ENCODE measurements at regions not wholly inside any gene's neighbourhood (a gene's known extent, or its start where the extent isn't known, plus 50 kb on each side); places are given as distances from the start of the nearest gene placed in this dataset.

DNA sequence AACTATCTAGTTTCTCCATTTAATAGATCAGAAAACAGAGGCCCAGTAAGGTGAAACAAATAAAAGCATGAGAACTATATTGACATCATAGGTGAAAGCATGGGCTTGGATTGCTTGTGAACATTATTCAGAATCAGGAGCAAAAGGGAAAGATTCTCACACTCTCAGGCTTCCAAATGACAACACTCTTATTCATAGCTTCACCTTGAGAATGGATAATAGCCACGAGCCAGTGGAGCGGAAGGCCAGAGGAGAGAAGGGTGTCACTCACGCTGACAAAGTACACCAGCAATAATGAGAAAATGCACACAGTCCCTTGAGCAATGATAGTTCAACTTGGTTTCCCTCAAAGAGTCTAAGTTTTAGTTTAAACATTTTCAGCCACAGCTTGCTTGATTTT is 339.0 kb downstream of the TPBG start:
- Mint-ChIP-seq H3K27me3 (ENCODE audit: low read depth) (no peaks in the 10 kb centered on the region), H3K9me3 (peaks cover 17% of the 10 kb centered on the region), H3K4me1 (peaks cover 22% of the 10 kb centered on the region), H3K36me3 (ENCODE audit: low read depth) (peaks cover 15% of the 10 kb centered on the region), H3K4me3 (no peak overlapping the region), H3K27ac (ENCODE audit: unreplicated experiment) (no peak overlapping the region)
- DNase-seq (ENCODE audit: low read depth, low spot score), result no peak
- TF ChIP-seq, protein P1, sequence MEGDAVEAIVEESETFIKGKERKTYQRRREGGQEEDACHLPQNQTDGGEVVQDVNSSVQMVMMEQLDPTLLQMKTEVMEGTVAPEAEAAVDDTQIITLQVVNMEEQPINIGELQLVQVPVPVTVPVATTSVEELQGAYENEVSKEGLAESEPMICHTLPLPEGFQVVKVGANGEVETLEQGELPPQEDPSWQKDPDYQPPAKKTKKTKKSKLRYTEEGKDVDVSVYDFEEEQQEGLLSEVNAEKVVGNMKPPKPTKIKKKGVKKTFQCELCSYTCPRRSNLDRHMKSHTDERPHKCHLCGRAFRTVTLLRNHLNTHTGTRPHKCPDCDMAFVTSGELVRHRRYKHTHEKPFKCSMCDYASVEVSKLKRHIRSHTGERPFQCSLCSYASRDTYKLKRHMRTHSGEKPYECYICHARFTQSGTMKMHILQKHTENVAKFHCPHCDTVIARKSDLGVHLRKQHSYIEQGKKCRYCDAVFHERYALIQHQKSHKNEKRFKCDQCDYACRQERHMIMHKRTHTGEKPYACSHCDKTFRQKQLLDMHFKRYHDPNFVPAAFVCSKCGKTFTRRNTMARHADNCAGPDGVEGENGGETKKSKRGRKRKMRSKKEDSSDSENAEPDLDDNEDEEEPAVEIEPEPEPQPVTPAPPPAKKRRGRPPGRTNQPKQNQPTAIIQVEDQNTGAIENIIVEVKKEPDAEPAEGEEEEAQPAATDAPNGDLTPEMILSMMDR (conservative IDR thresholded peaks at IDR 0.05), result no peak

DNA sequence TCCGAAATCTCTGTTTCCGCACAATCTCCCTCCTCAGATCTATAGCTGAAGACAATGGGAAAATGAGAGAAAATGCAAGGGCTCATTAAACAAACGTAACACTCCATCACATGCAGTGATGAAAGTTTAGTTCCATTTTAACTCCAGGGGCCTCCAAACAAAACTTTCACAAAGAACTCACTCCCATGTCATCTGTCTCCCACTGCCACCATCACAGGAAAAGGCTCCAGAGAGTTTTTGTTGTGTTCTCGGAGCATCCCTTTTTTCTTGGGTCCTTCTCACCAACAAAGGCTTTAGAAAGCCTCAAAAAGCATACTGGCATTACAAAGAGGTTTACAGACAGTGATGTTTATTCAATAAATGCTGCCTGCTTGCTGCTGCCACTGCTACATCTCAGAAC is 339.6 kb downstream of the TPBG start:
- Mint-ChIP-seq H3K4me1 (peaks cover 22% of the 10 kb centered on the region), H3K27me3 (ENCODE audit: low read depth) (no peaks in the 10 kb centered on the region), H3K9me3 (peaks cover 19% of the 10 kb centered on the region), H3K27ac (ENCODE audit: unreplicated experiment) (peak overlapping the region; percentile 77), H3K4me3 (peak overlapping the region; percentile 2), H3K36me3 (ENCODE audit: low read depth) (peaks cover 15% of the 10 kb centered on the region)
- TF ChIP-seq, protein P1 (conservative IDR thresholded peaks at IDR 0.05), result no peak
- DNase-seq (ENCODE audit: low read depth, low spot score), result no peak

DNA sequence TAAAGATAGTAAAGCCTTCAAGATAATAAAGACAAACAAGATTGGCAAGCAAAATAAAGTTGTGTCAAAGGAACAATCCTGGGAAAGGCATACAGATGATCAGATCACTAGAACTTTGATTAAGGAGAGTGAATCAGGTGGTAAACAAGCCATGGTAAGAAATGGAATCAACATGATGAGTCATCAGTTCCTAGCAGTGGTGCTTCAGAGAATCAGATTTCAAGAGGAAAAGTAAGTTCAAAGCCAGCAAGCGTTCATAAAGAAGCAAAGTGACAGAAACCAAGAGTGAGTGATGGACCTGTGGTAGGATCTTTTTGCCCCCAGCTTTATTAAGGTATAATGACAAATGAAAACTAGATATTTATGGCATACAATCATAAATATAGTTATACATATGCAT is 340.4 kb downstream of the TPBG start:
- H3K9me3 Mint-ChIP-seq, result peaks cover 19% of the 10 kb centered on the region
- H3K4me1 Mint-ChIP-seq, result peaks cover 22% of the 10 kb centered on the region
- DNase-seq (ENCODE audit: low read depth, low spot score), result no peak
- H3K36me3 Mint-ChIP-seq (ENCODE audit: low read depth), result peaks cover 15% of the 10 kb centered on the region
- no peak overlapping the region for H3K4me3 Mint-ChIP-seq
- TF ChIP-seq, protein P1 (conservative IDR thresholded peaks at IDR 0.05), result no peak
- no peak overlapping the region for H3K27ac Mint-ChIP-seq (ENCODE audit: unreplicated experiment)
- H3K27me3 Mint-ChIP-seq (ENCODE audit: low read depth), result no peaks in the 10 kb centered on the region

DNA sequence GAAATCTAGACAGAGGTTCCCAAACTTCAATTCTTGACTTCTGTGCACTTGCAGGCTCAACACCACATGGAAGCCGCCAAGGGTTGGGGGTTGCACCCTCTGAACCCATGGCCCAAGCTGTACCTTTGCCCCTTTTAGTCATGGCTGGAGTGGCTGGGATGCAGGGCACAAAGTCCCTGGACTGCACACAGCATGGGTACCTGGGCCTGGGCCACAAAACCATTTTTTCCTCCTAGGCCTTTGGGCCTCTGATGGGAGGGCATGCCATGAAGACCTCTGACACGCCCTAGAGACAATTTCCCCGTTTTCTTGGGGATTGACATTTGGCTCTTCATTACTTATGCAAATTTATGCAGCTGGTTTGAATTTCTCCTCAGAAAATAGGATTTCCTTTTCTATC is 342.0 kb downstream of the TPBG start:
- Mint-ChIP-seq H3K27ac (ENCODE audit: unreplicated experiment) (no peak overlapping the region), H3K27me3 (ENCODE audit: low read depth) (no peaks in the 10 kb centered on the region), H3K4me3 (no peak overlapping the region), H3K36me3 (ENCODE audit: low read depth) (peaks cover 15% of the 10 kb centered on the region), H3K4me1 (peaks cover 18% of the 10 kb centered on the region), H3K9me3 (peaks cover 19% of the 10 kb centered on the region)
- TF ChIP-seq, protein P1 (conservative IDR thresholded peaks at IDR 0.05), result no peak
- DNase-seq (ENCODE audit: low read depth, low spot score), result no peak

DNA sequence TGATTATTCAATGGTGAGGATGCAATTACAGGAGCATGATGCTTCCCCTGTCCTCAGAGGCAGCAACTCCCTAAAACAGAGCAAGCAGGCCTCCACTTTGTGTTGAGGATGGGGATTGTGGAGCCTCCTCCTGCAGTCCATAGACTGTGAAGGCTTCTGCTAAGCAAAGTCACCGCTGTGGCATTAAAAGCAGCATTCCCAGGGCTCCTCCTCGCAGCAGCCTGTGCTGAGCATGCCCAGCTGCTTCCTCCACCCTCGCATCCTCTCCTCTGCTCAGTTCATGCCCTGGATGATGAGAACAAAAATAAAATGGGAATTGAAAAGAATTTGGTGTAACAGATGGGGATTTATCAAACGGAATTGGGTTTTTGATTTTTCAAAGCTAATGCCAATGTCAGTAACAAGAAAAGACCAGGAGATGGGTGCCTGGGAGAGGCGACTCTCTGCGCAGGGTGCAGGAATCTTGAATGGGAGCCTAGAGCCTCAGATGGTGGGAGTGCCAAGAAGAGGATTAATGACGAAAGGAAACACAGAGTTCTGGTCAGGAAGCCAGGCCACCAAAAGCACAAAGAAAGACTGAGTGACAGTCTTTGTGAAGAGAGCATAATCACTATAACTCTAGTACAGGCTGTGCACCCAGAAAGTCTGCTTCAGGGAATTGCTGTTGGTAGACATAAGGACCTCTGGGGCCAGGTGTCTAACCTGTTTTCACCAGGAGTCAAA is 347.6 kb downstream of the TPBG start:
- Mint-ChIP-seq H3K4me3 (no peak overlapping the region), H3K27ac (ENCODE audit: unreplicated experiment) (peak overlapping the region; percentile 35), H3K9me3 (peaks cover 17% of the 10 kb centered on the region), H3K36me3 (ENCODE audit: low read depth) (peaks cover 8% of the 10 kb centered on the region), H3K27me3 (ENCODE audit: low read depth) (no peaks in the 10 kb centered on the region), H3K4me1 (no peaks in the 10 kb centered on the region)
- TF ChIP-seq, protein P1 (conservative IDR thresholded peaks at IDR 0.05), result no peak
- DNase-seq (ENCODE audit: low read depth, low spot score), result no peak

Data from neural crest cell (in vitro differentiated cells).